ENCODE measurements at regions not wholly inside any gene's neighbourhood (a gene's known extent, or its start where the extent isn't known, plus 50 kb on each side); places are given as distances from the start of the nearest gene placed in this dataset.

- no peak for DNase-seq
Observed at GRCh38 chr2:207257251-207258250, 91.8 kb upstream of the KLF7 start.

DNA sequence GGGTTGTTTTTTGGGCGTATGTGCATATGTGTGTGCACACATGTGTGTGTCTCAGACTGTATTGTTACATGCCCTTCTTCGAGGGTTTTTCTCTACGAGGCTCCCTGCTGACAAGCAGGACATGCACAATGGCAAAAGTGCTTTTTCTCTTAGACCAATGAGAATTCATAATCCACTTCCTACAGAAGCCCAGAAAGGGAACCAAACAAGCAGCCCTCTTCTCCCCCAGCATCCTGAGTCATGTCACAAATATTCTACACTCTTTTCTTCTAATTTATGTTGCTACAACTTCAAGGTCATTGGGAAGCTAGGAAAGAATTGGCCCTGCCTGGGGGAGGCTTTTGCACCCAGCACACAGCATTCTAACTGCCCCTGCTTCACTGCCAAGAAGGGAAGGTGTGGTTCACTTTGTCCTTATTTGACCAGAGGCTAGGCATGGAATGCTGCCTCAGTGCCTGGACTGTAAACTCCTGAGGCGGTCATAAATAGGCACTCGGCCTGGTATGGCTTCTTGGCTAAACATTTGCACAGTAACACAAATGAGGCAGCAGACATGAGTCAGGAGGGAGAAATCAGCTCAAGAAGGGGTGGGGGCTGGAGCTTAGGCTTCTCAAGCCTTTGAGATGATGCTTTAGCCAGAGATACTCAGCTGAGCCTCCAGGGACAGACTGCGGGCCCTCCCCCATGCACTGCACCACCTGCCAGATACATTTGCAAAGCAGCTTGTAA lies 92.7 kb upstream of the KLF7 start:
- DNase-seq = no peak

- DNase-seq = no peak
Observed at GRCh38 chr2:207260021-207260420, 94.3 kb upstream of the KLF7 start.

DNA sequence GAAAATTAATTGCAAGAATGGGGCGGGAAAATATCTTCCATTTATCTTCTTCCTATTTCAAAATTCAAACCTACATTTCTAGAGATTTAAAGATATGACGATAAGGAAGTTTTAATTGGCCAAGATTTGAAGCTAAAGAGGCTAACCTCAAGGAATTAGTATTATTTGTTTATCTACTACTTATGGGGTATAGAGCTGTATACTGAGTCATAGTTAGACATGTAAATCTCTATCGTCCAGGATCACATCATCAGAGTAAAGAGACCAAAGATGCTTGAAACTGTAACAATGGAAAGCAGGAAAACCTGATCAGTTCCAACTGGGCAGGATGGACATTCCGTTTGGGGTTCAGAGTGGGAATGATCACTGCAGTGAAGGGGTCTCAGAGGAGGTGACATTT lies 95.2 kb upstream of the KLF7 start:
- no peak for DNase-seq

DNA sequence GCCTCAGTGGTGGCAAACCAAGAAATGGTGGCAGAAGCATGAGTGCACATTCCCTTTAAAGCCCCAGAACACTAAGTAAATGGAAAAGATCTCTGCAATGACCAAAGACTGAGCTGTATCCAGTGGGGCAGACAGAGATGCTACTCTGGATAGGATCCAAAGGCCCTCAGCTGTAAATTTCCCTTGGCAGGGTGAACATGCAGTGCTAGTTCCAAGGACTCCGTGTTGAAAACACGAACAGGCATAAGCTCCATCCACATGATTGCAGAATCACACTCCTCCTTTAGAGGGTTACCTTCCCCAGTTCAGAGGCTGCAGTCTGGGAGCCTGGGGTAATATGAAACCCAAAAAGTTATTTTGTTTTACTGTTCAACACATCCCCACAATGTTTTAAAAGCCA lies 98.6 kb upstream of the KLF7 start:
- no peak for DNase-seq

DNA sequence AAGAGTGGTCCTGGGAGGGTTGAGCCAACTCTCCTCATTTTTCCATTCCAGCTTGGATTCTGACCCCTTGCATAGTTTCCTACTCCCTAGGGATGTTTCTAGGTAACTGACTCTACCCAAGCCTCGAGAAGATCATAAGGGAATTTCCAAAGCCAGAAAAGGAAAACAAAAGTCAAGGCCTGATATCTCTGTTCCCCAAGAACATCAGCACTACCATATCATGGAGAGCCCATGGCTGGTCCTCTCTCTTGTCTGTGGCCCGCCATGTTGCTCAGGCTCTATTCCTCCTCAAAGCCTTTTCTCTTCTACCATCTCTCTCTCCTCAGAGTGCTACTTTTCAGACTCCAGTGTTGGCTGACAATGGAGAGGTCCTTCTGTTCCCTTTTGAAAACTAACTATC lies 99.6 kb upstream of the KLF7 start:
- DNase-seq = no peak

DNA sequence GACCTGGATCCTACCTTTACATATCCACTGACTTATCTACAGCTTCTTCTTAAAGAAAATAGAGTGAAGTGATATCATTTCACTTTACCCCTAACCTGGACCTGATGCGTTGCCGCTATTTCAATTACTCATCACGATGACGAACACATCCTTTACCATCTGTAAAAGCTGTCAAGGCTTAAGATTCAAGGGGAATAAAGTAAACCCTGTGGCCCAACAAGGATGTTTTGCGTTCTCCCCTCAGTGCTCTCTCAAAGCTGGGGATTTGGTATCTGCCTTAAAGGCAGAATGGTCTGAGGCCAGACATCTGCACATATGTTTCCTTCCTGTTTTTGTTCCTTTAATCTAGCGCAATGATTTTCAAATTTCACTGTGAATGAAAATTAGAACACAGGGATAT lies 100.1 kb upstream of the KLF7 start:
- no peak for DNase-seq

- DNase-seq = no peak
Observed at GRCh38 chr2:207266648-207267047, 100.9 kb upstream of the KLF7 start.

DNA sequence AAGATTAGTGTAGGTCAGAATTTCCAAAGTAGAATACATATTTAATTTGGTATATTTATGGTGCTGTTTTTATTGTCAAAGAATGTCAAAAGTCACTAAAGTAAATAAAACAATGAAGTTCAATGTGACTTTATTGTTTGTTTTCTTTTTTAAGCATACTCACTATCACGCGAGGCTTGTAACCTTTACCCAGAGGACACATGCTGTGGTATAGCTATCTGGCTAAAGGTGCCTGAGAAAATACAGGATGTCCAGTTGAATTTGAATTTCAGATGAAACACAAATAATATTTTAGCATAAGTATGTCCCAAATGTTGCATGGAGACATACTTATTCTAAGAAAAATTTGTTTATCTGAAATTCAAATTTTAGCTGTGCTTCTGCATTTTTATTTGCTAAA lies 103.3 kb upstream of the KLF7 start:
- DNase-seq = no peak

DNA sequence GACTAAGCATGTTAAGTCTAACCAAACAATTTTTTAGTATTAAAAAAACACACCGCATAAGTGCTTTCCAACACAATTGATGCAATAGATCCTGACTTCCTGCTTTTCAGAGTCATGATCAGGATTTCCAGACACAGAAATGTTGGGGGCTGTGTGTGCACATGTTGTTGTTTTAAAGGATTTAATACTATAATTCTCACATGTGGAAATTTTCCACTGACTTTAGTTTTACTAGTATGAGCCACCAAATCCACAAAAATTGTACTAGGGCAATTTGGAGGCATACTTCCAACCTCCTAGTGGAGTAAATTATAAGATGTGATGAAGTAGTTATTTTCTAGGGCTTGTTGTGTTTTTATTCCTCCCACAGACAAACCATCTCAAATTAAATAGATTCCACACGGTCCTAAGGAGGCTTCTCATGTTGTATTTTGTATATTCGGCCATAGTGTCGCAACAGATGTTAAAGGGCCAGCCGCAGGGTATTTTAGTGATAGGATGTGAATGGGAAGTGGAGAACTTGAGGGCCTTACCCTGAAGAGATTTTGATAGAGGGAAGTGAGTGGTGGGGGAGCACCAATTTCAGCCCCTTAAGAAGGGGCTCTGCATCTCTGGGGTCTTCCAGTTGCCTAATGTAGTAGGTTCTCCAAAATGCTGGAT lies 108.9 kb upstream of the KLF7 start:
- DNase-seq = no peak

GRCh38 chr2:207275779-207276178 lies 110.0 kb upstream of the KLF7 start:
- DNase-seq = no peak

DNA sequence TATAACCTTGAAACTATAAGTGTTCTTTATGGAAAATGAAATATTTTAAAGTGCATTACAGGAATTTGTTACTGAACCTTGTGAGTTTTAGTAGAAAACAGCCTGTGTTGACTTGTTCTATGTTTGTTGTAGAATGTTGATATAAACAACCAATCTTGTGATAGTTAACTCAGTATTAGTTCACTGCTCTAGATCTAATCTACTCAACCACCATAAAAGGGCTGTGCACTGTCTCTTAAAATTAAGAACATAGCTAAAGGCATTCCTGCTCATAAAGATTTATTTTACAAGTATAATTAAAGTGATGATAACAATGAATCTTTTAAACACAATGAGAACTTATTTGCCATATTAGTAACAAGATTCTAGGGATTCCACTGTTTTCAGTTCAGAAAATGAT lies 110.5 kb upstream of the KLF7 start:
- no peak for DNase-seq

- no peak for DNase-seq
Observed at GRCh38 chr2:207276858-207277257, 111.1 kb upstream of the KLF7 start.

DNA sequence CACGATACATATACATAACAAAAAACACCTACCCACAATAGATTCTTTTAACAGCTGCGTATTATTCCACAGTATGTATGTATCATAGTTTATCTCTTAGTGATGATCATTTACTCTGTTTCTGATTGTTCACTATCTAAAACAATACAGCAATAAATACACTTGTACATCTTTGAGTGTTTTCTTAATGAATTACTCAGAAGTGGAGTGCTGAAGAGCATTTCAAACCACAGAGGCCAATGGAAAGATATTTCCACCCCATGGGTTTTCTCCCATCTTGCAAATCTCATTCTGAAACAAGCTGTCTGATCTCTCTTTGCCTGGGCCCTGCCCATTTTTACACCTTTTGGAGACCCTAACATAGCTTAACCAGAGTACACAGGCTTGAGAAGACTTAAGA lies 113.8 kb upstream of the KLF7 start:
- no peak for DNase-seq

- DNase-seq = no peak
Observed at GRCh38 chr2:207281436-207281835, 115.7 kb upstream of the KLF7 start.

GRCh38 chr2:207282916-207283315 lies 117.2 kb upstream of the KLF7 start:
- DNase-seq = no peak

DNA sequence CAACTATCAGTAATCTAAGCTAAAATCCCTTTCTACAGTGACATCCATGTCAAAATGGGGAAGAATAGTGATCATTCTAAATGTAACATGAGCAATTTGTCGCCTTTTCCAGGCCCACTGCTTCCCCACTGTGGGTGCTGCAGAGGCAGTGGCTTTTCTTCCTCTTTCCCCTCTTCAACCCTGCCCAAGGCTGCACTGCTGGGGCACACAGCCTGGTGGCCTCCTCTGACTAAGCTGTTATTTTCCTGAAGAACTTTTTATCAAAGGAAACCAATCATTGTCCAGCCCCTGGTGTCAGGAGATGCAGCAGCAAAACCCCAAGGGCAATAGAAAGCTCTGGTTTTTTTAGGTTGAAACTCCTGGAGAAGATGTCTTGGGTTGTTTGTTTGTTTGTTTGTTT lies 117.6 kb upstream of the KLF7 start:
- DNase-seq = no peak

DNA sequence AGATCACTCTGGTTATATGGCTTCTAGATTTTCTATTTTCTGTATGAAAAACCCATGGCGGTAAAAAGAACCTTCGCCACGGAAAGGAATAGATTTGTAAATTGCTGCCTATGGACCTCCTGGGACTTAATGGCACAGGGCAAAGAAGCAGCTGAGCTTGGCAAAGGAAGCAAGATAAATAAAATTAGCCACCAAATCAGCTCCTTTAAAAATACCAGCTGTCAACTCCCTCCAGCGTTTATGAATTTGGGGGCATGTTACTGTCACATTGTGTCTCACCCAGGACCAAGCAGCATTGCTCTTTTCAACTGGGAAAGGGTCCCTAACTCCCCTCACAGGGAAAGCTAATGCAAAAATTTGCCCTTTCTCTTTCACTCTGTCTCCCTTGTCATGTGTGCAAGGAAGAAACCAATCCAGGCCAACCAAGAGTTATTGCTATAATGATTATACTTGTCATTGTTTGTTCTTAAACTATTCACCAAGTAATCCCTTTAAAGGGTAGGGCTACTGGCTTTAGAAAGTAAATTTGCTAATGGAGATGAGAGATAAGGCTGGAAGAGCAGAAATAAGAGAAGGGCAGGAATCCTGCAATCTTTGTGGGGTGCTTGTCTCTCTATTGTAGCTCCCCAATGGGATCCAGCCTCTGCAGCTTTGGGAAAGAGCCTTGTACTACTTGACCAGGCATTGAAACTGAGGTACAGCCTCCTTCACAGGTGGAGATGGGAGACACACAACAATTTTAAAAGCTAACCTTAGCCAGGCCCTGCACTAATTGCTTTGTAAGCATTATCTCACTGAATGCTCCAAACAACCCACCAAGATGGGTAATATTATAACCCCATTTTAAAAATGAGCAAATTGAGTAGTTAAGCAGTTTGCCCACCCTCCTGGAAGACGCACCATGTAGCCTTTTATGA lies 119.1 kb upstream of the KLF7 start:
- DNase-seq = no peak

- DNase-seq = no peak
Observed at GRCh38 chr2:207285473-207285815, 119.7 kb upstream of the KLF7 start.

DNA sequence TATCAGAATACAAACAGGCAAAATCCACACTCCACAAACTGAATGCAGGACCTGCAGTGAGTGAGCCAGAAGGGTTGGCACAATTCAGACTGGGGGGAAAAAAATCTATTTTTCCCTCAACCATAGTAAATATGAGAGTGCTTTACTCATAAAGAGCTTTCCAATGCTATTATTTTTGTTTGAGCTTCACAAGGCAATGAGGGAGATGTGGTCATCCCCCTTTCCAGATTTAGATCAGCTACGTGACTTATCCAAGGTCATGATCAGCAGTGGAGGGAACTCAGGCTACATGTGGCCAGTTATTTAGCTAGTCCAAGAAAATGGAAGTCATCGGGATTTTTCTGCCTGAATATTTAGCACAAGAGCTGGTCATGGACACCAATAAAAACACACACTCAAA lies 120.4 kb upstream of the KLF7 start:
- no peak for DNase-seq

GRCh38 chr2:207288628-207289027 lies 122.9 kb upstream of the KLF7 start:
- no peak for DNase-seq
